ENCODE measurements at regions not wholly inside any gene's neighbourhood (a gene's known extent, or its start where the extent isn't known, plus 50 kb on each side); places are given as distances from the start of the nearest gene placed in this dataset.

- H3K27ac ChIP-seq = no peak overlapping the region
- H3K9me3 ChIP-seq = no peaks in the 10 kb centered on the region
- intact Hi-C loops (cut with DNase I) = no loop called here
- ATAC-seq (no peak), DNase-seq (no peak)
- peaks cover 0 to 7% (median 0%) of the 10 kb centered on the region in 7 donors for H3K27me3 ChIP-seq
- 84 to 85% methylated on average over 7 of the region's 7 CpGs for WGBS, 2 donors
- TF ChIP-seq CTCF (IDR thresholded peaks at IDR 0.05) = no peak
- peaks cover 0 to 10% (median 0%) of the 10 kb centered on the region in 9 donors for H3K4me1 ChIP-seq
- no peaks in the 10 kb centered on the region for H3K36me3 ChIP-seq
- no peak overlapping the region for H3K4me3 ChIP-seq
Observed at GRCh38 chr18:26703170-26703930, 155.0 kb upstream of the KCTD1 start.

- Histone ChIP-seq H3K4me3 (no peak overlapping the region), H3K36me3 (no peaks in the 10 kb centered on the region), H3K4me1 (peaks cover 0 to 10% (median 3%) of the 10 kb centered on the region in 9 donors), H3K27me3 (no peaks in the 10 kb centered on the region), H3K27ac (no peak overlapping the region), H3K9me3 (no peaks in the 10 kb centered on the region)
- intact Hi-C loops (cut with DNase I) = no loop called here
- WGBS, 2 donors = 76 to 82% methylated on average over 6 of the region's 6 CpGs
- no peak for ATAC-seq
- no peak for TF ChIP-seq CTCF (IDR thresholded peaks at IDR 0.05)
- DNase-seq = no peak
Observed at GRCh38 chr18:26702086-26702485, 153.7 kb upstream of the KCTD1 start.

GRCh38 chr18:26700728-26701127 lies 152.4 kb upstream of the KCTD1 start:
- Histone ChIP-seq H3K27me3 (no peaks in the 10 kb centered on the region), H3K36me3 (no peaks in the 10 kb centered on the region), H3K27ac (no peak overlapping the region), H3K4me3 (no peak overlapping the region), H3K4me1 (peaks cover 0 to 10% (median 5%) of the 10 kb centered on the region in 9 donors), H3K9me3 (no peaks in the 10 kb centered on the region)
- intact Hi-C loops (cut with DNase I) = no loop called here
- DNase-seq = no peak
- ATAC-seq = peak in 5 of 8 donors; percentile 56 to 84 (median 71)
- TF ChIP-seq CTCF (IDR thresholded peaks at IDR 0.05) = no peak
- 34 to 59% methylated on average over 2 of the region's 2 CpGs for WGBS, 2 donors

- DNase-seq = no peak
- no peak for TF ChIP-seq CTCF (IDR thresholded peaks at IDR 0.05)
- intact Hi-C loops (cut with DNase I) = no loop called here
- no peak for ATAC-seq
- Histone ChIP-seq H3K27ac (no peak overlapping the region), H3K27me3 (no peaks in the 10 kb centered on the region), H3K4me3 (no peak overlapping the region), H3K4me1 (peaks cover 0 to 10% (median 5%) of the 10 kb centered on the region in 9 donors), H3K9me3 (no peaks in the 10 kb centered on the region), H3K36me3 (no peaks in the 10 kb centered on the region)
Observed at GRCh38 chr18:26700201-26700600, 151.8 kb upstream of the KCTD1 start.
